GF-D8 (cell line): ENCODE measurements at regions not wholly inside any gene's neighbourhood (a gene's known extent, or its start where the extent isn't known, plus 50 kb on each side); places are given as distances from the start of the nearest gene placed in this dataset.

Experiments
- DNase-seq: peaks from one replicate; lab custom pipeline; 2025; lab: John Stamatoyannopoulos, UW

- no peak for DNase-seq
Observed at GRCh38 chr17:15109608-15110007, 155.5 kb downstream of the PMP22 start.

- DNase-seq: no peak
Observed at GRCh38 chr17:15108992-15109391, 156.1 kb downstream of the PMP22 start.

- no peak for DNase-seq
Observed at GRCh38 chr17:15106540-15106939, 158.6 kb downstream of the PMP22 start.

GRCh38 chr17:15103785-15104184, 161.3 kb downstream of the PMP22 start:
- no peak for DNase-seq

GRCh38 chr17:15101175-15101574, 164.0 kb downstream of the PMP22 start:
- no peak for DNase-seq

- no peak for DNase-seq
Observed at GRCh38 chr17:15096511-15096910, 168.6 kb downstream of the PMP22 start.

GRCh38 chr17:15095935-15096334, 169.2 kb downstream of the PMP22 start:
- DNase-seq: no peak

GRCh38 chr17:15092762-15093161, 172.4 kb downstream of the PMP22 start:
- DNase-seq: no peak

GRCh38 chr17:15092261-15092660, 172.9 kb downstream of the PMP22 start:
- DNase-seq: no peak

- no peak for DNase-seq
Observed at GRCh38 chr17:15091825-15092224, 173.3 kb downstream of the PMP22 start.

GRCh38 chr17:15090533-15090932, 174.6 kb downstream of the PMP22 start:
- DNase-seq: no peak

- no peak for DNase-seq
Observed at GRCh38 chr17:15087946-15088345, 177.2 kb downstream of the PMP22 start.

GRCh38 chr17:15086776-15087295, 178.3 kb downstream of the PMP22 start:
- DNase-seq: no peak

- DNase-seq: no peak
Observed at GRCh38 chr17:15085890-15086677, 179.0 kb downstream of the PMP22 start.

- DNase-seq: no peak
Observed at GRCh38 chr17:15083225-15083624, 181.9 kb downstream of the PMP22 start.

- DNase-seq: no peak
Observed at GRCh38 chr17:15081008-15081407, 184.1 kb downstream of the PMP22 start.

GRCh38 chr17:15078570-15078969, 186.6 kb downstream of the PMP22 start:
- DNase-seq: no peak

GRCh38 chr17:15076991-15077663, 188.0 kb downstream of the PMP22 start:
- no peak for DNase-seq

GRCh38 chr17:15051933-15052332, 213.2 kb downstream of the PMP22 start:
- DNase-seq: no peak

GRCh38 chr17:15049795-15050160, 215.3 kb downstream of the PMP22 start:
- no peak for DNase-seq

- no peak for DNase-seq
Observed at GRCh38 chr17:15048933-15049794, 216.0 kb downstream of the PMP22 start.

- no peak for DNase-seq
Observed at GRCh38 chr17:15048381-15048780, 216.7 kb downstream of the PMP22 start.
